Prostate gland (tissue), 2 donors: ENCODE measurements at regions not wholly inside any gene's neighbourhood (a gene's known extent, or its start where the extent isn't known, plus 50 kb on each side); places are given as distances from the start of the nearest gene placed in this dataset.

ENCODE experiments used
- DNase-seq: peaks from one replicate; pipeline ENCODE4 v3.0.0-alpha.2; 2019; ENCODE audit warnings: low spot score
- H3K27ac ChIP-seq, 2 donors: fragments of 200-600 bp; sonication (generic); 2 replicates each; pipeline ENCODE4 v1.5.1; 2017 to 2019
- H3K27me3 ChIP-seq: fragments of 200-600 bp; sonication (generic); replicated peaks from 2 replicates; pipeline ENCODE4 v1.5.1; 2019; ENCODE audit not compliant: insufficient read depth
- H3K36me3 ChIP-seq, 2 donors: fragments of 200-600 bp; sonication (generic); 1 replicate in 1 of 2; 2 replicates in 1 of 2; pipeline versions ENCODE4 v1.5.1 to v1.8.1; 2017 to 2019
- H3K4me1 ChIP-seq: fragments of 200-600 bp; sonication (generic); replicated peaks from 2 replicates; pipeline ENCODE4 v1.5.1; 2019
- H3K4me3 ChIP-seq, 2 donors: fragments of 200-600 bp; sonication (generic); 2 replicates each; pipeline ENCODE4 v1.5.1; 2017 to 2019
- H3K9me3 ChIP-seq: fragments of 200-600 bp; sonication (generic); 2 replicates; pipeline ENCODE4 v1.5.1; 2017
- CTCF ChIP-seq, 4 experiments: fragments of 200-600 bp in 2 of 4; fragments of 450-650 bp in 2 of 4; sonication (generic) in 2 of 4; IDR thresholded peaks; 1 replicate in 3 of 4; 2 replicates in 1 of 4; pipeline ENCODE4 v1.5.1; 2016 to 2019; ENCODE audit warnings: antibody characterized with exemption in 4 of 4, mild to moderate bottlenecking in 2 of 4, moderate library complexity in 2 of 4
- POLR2A ChIP-seq: fragments of 450-650 bp; IDR thresholded peaks from one replicate; pipeline ENCODE4 v1.6.1; 2016; ENCODE audit warnings: antibody characterized with exemption, mild to moderate bottlenecking
- POLR2AphosphoS5 ChIP-seq: sonication (generic); formaldehyde crosslinking; IDR thresholded peaks from one replicate; pipeline ENCODE4 v1.6.1; 2017; ENCODE audit warnings: antibody characterized with exemption
- WGBS: methylation state at CpG from one replicate; pipeline ENCODE4 v1.1.5; 2018; 5-methylcytosine and 5-hydroxymethylcytosine counted together
- intact Hi-C: fragments of 100-400 bp; cut with DNase I; formaldehyde crosslinking; loops from one replicate; pipeline ENCODE4 v1.14.2; 2022

- WGBS: 91% methylated on average over 6 of the region's 6 CpGs
- Histone ChIP-seq H3K4me3 (no peak overlapping the region), H3K4me1 (no peaks in the 10 kb centered on the region), H3K27ac (no peak overlapping the region), H3K36me3 (no peaks in the 10 kb centered on the region), H3K9me3 (no peaks in the 10 kb centered on the region), H3K27me3 (no peaks in the 10 kb centered on the region)
- no peak for DNase-seq
- TF ChIP-seq POLR2A (no peak), POLR2AphosphoS5 (no peak), CTCF (IDR thresholded peaks at IDR 0.05) (no peak)
- intact Hi-C loops: no loop called here
These were observed 1425.7 kb upstream of the TENM3 start for GRCh38 chr4:180817529-180817928.

GRCh38 chr4:180823108-180823507, 1420.1 kb upstream of the TENM3 start:
- TF ChIP-seq CTCF (IDR thresholded peaks at IDR 0.05) (no peak), POLR2AphosphoS5 (no peak), POLR2A (no peak)
- no peaks in the 10 kb centered on the region for H3K4me1 ChIP-seq
- no peak for DNase-seq
- H3K9me3 ChIP-seq: no peaks in the 10 kb centered on the region
- H3K27me3 ChIP-seq: no peaks in the 10 kb centered on the region
- no peaks in the 10 kb centered on the region for H3K36me3 ChIP-seq
- no peak overlapping the region for H3K27ac ChIP-seq
- 33% methylated on average over 2 of the region's 2 CpGs for WGBS
- intact Hi-C loops: no loop called here
- H3K4me3 ChIP-seq: no peak overlapping the region

- H3K4me3 ChIP-seq: peak overlapping the region in 1 of 2 donors; percentile 0
- TF ChIP-seq POLR2AphosphoS5 (no peak), CTCF (IDR thresholded peaks at IDR 0.05) (no peak), POLR2A (no peak)
- no peaks in the 10 kb centered on the region for H3K4me1 ChIP-seq
- no peaks in the 10 kb centered on the region for H3K36me3 ChIP-seq
- no peaks in the 10 kb centered on the region for H3K9me3 ChIP-seq
- DNase-seq: no peak
- H3K27me3 ChIP-seq: no peaks in the 10 kb centered on the region
- intact Hi-C loops: no loop called here
- peak overlapping the region in 1 of 2 donors; percentile 22 for H3K27ac ChIP-seq
- 44% methylated on average over 7 of the region's 7 CpGs for WGBS
These were observed 1415.8 kb upstream of the TENM3 start for GRCh38 chr4:180827232-180828009.

- H3K4me1 ChIP-seq: no peaks in the 10 kb centered on the region
- no peaks in the 10 kb centered on the region for H3K36me3 ChIP-seq
- H3K27me3 ChIP-seq: no peaks in the 10 kb centered on the region
- no peak overlapping the region for H3K27ac ChIP-seq
- 3% methylated on average over 2 of the region's 2 CpGs for WGBS
- TF ChIP-seq POLR2AphosphoS5: no peak
- TF ChIP-seq CTCF (IDR thresholded peaks at IDR 0.05): peak in 3 of 4 experiments; percentile 54 to 59 (median 57)
- no peaks in the 10 kb centered on the region for H3K9me3 ChIP-seq
- intact Hi-C loops: no loop called here
- peak; percentile 10 for DNase-seq
- H3K4me3 ChIP-seq: no peak overlapping the region
These were observed 1414.7 kb upstream of the TENM3 start for GRCh38 chr4:180828455-180829018.

GRCh38 chr4:180832073-180832472, 1411.1 kb upstream of the TENM3 start:
- H3K9me3 ChIP-seq: no peaks in the 10 kb centered on the region
- no peaks in the 10 kb centered on the region for H3K27me3 ChIP-seq
- no peaks in the 10 kb centered on the region for H3K4me1 ChIP-seq
- no peak overlapping the region for H3K4me3 ChIP-seq
- no peak for DNase-seq
- H3K36me3 ChIP-seq: no peaks in the 10 kb centered on the region
- WGBS: 52% methylated on average over 3 of the region's 3 CpGs
- H3K27ac ChIP-seq: no peak overlapping the region
- intact Hi-C loops: no loop called here
- TF ChIP-seq POLR2AphosphoS5: no peak
- no peak for TF ChIP-seq POLR2A
- no peak for TF ChIP-seq CTCF (IDR thresholded peaks at IDR 0.05)
